GM10266 (cell line): ENCODE measurements at regions not wholly inside any gene's neighbourhood (a gene's known extent, or its start where the extent isn't known, plus 50 kb on each side); places are given as distances from the start of the nearest gene placed in this dataset.

ENCODE experiments used
- DNase-seq: peaks from one replicate; pipeline ENCODE4 v3.0.0; 2012; ENCODE audit errors: extremely low spot score
- CTCF ChIP-seq: IDR thresholded peaks from 2 replicates; pipeline ENCODE4 v1.5.1; 2012; ENCODE audit warnings: mild to moderate bottlenecking, low read depth; ENCODE audit not compliant: control insufficient read depth, insufficient read depth; ENCODE audit errors: missing control alignments

- DNase-seq = no peak
- TF ChIP-seq CTCF = no peak
Measured at GRCh38 chr16:17013038-17013437, 457.7 kb downstream of the XYLT1 start.

GRCh38 chr16:17014484-17015121 lies 456.2 kb downstream of the XYLT1 start:
- TF ChIP-seq CTCF = no peak
- no peak for DNase-seq

- no peak for TF ChIP-seq CTCF
- DNase-seq = no peak
Measured at GRCh38 chr16:17015702-17016101, 455.1 kb downstream of the XYLT1 start.

GRCh38 chr16:17017442-17017841 lies 453.3 kb downstream of the XYLT1 start:
- no peak for TF ChIP-seq CTCF
- no peak for DNase-seq

DNA sequence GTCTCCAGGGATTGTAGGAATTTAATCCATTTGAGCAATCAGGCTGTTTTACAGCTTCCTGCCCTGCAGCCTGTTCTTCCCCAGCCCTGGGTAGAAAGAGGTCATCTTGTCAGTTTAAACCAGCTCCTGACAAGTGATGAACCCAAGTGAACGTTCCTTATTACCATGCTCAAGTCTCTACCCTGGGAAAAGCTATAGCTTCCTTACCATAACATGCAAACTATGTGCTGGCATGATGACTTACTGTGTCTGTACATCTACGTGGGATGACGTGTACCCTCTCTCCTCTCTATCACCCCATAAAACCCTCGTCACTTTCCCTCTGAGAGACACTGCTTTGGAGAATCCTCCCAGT lies 452.2 kb downstream of the XYLT1 start:
- TF ChIP-seq CTCF = no peak
- no peak for DNase-seq

DNA sequence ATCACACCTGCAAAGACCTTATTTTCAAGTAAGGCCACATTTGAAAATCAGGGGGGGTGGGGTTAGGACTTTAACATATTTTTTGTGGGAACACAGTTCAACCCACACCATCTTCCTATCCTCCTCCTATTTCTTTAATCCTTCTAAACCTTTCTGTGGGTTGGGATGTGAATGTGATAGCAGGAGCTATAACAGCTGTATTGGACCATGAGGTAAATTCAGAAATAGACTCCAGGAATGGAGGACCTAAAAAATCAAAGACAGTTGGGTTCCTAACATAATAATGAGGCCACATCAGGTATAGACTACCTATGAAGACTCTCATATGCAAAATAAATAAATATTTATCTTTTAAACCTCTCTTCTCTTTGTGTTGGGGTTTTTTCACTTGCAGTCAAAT lies 451.4 kb downstream of the XYLT1 start:
- no peak for TF ChIP-seq CTCF
- DNase-seq = no peak

DNA sequence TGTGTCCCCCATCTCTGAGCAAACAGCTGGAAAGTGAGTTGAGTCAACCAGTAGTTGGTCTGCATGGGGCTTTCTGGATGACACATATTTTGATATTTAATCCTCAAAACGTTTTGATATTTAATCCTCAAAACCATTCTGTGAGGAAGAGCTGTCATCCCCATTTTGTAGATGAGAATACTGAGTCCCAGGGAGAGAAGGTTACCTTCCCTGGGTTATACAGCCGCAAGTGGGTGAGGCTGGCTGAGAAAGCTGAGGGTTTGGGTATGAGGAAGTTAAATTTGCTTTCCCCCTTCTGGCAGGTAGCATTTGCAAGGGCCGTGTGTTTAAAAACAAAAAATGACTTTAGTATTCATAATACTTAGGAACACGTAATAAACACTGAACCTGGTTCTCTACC lies 447.2 kb downstream of the XYLT1 start:
- DNase-seq = no peak
- TF ChIP-seq CTCF = no peak
